NCI-H2227 treated with DMSO at 0.1 percent for 48 hours (cell line): ENCODE measurements at regions not wholly inside any gene's neighbourhood (a gene's known extent, or its start where the extent isn't known, plus 50 kb on each side); places are given as distances from the start of the nearest gene placed in this dataset.

Experiments
- DNase-seq: peaks from one replicate; lab custom pipeline; 2025; lab: John Stamatoyannopoulos, UW

- DNase-seq, result no peak
Observed at GRCh38 chr21:27021046-27021445, 54.2 kb upstream of the ADAMTS5 start.

GRCh38 chr21:27017246-27017645, 50.4 kb upstream of the ADAMTS5 start:
- DNase-seq, result no peak
